ENCODE measurements at regions not wholly inside any gene's neighbourhood (a gene's known extent, or its start where the extent isn't known, plus 50 kb on each side); places are given as distances from the start of the nearest gene placed in this dataset.

DNA sequence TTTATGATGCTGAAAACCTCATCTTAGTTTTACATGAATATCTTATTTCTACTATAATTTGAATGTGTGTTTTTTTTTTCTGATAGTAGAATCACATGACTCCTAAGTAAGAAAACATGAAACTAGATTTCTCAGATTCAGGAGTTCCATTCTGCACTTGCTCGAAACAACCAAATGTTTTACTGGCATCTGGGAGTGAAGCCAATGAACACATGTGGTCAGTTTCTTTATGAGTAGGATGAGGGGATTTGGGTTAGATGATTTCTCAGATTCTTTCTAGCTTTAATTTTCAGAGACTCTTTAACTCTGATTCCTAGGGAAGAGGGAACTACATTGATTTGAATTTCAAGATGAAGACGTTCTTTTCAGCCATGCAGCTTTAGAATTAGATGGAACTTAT is 225.0 kb upstream of the NT5C1B start:
- no peak for DNase-seq

DNA sequence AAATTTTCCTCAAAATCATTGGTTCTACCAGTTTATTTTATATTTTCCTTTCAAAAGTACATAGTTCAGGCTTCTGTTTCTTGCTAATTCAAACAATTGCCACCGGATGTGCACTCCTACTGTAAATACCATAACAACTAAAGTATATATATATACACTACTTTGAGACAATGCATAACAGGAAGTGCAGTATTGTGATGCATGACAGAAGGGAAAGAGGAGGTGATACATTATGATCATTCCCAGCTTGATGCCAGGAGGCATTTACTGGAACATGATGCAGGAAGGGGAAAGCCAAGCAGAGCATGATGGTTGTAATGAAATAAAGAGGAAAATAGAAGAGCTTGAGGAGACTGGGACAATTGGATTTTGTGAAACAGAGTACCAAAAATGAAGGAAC is 215.2 kb upstream of the NT5C1B start:
- DNase-seq: no peak

DNA sequence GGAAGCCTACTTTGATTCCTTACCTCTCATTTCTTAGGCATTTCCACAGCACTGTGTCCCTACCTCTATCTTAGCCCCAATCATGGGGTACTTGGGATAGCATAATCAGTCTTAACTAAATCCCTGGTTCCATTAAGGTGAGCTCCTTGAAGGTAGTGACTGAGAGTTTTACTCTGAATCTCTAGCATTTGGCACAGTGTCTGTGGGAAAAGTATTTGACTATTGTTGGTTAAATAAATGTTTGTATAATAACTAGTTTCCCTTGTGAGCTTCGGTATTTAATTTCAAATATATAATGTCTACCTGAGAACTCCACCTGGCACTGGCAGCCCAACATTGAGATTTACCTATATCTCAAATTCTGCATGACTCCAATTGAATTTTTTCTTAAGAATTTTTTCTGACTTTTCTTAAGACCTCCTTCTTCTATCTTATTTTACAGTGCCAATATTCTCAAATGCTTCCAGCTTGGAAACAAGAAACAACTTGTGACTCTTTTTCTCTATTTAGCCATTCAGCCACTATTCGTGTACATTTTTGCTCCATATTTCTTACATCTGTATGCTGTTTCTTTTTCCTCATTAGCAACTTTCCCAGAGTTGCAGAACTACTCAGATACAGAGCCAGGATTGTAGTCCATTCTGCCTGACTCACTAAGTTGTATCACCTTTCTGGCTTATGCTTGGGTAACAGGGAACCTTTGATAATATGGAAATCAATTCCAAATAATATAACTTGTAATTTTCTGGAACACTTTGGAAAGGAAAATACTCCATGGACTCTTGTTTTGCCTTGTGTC is 214.0 kb upstream of the NT5C1B start:
- no peak for DNase-seq

DNA sequence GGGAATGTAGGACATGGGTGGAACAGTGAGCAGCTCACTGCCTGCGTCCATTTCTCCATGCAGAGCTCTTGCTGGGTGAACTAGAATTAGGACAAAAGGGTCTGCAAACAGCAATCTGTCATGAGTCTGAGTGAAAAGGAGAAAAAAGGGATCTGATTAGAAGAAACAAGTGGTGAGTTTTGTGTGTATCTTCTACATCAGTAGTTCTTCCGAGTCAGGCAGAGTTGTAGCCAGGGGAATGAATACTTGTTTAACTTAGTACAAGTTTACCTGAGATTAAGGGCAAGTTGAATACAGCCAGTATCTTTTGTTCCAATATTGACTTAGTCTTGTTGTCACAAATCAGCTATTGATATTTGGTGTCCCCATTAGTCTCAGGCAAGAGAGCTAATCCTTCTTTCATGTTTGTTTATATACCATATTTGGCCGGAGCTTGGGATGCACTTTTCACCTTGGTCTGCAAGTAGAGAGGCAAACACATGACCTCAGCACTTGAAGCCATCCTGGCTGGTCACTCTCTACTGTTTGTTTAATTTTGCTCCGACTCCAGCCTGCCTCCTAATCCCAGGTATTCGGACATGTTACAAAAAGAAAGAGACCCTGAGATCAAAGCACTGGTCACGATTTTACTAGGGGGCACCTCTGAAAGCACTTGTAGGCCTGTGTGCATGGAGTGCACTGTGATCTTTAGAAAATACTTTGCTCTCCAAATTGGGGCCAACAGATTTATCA is 211.0 kb upstream of the NT5C1B start:
- no peak for DNase-seq

DNA sequence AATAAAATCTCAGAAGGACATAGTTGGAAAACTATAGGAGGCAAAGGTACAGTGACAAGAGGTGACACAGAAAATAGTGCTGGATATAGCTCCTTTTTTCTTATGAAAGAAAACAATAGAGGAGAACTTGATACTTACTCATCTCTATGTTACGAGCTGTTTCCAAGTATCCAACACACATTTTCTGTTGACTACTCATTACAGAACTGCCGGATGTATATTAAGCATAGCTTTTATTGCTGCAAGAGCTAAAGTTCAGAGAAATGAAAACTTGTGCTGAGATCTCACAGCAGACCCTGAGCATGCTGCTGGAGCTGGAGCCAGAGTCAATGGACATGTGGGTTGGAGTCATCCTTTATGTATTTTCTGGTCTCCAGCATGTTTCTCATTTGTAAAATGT is 210.0 kb upstream of the NT5C1B start:
- DNase-seq: no peak

DNA sequence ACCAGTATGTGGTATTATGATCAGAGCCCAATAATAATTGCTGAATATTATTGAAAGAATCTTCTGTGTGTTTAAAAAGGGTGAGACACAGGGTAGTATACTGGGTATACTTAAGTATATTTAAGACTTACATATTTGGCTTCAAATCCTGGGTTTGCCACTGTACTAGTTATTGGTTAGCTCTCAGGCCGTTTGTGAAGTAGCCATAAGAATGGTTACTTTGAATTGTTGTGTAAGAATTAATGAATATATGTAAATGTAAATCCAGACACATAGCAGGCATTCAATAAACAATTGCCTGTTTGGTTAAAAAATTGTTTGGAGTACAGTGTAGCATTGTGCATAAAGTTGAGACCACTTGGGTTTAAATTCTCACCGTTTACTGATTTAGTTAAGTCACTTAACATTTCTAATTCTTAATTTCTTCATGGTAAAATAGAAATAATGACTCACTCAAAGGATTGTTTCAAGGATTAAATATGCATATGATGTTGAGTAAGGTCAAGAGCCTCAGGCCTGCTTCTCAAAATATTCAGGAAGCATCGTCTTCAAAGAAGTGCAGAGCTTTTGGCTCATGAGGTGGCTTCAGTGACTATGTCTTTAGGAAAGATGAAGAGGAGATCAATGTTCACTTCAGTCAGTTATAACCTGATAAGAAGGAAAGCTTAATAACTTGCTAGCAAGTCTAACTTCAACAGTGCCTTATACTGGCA is 207.9 kb upstream of the NT5C1B start:
- no peak for DNase-seq

DNA sequence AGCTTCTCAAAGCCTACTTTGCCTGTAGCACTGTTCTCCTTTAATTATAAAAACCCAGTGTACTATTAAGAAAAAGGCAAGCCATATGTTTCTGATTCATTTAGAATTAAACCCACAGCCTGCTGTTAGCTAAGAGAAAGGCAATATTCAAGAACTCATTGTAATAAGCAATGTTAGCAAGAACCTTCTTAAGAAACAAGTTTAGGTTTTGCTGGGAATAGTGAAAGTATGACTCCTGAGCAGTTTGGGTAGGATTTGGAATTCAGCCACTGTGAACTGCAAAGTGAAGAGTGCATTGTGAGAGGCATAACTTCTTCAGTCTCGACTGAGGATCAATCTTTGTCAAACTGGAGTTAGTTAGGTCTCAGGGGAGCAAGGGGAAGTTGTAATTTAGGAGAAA is 206.5 kb upstream of the NT5C1B start:
- no peak for DNase-seq

DNA sequence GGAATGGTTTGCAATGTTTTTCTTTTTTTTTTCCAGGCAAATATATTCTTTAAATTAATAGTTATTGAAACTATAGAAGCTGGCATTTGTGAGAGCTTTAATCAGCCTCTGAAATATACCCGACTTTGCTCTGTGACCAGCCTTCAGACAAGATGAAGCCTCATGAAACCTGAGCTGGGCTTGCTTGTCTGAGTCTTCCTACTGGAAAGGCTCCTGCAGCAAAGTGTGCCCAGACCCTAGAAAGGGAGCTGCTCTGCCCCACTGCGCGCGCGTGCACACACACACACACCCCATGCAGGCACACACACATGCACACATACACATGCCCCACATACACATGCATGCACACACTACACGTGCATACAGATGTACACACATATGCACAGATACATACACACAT is 203.3 kb upstream of the NT5C1B start:
- no peak for DNase-seq

DNA sequence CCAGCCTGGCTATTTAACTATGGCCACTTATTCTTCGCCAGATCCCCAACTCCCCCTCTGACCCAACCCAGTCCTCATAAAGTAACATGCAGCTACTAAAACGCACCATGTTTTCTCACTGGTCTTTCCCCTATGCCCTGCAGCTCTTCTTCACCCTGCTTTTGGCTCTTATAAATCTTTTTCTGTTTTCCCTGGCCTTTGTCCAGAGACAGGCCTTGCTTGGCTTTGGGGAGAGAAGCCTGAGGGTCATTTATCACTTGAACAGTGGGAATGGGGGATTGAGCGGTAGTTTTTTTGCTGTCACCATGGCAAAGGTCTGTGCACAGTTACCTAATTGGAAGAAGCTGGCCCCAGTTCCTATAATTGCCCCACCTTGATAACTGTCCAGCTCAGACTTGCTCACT is 202.9 kb upstream of the NT5C1B start:
- no peak for DNase-seq

DNA sequence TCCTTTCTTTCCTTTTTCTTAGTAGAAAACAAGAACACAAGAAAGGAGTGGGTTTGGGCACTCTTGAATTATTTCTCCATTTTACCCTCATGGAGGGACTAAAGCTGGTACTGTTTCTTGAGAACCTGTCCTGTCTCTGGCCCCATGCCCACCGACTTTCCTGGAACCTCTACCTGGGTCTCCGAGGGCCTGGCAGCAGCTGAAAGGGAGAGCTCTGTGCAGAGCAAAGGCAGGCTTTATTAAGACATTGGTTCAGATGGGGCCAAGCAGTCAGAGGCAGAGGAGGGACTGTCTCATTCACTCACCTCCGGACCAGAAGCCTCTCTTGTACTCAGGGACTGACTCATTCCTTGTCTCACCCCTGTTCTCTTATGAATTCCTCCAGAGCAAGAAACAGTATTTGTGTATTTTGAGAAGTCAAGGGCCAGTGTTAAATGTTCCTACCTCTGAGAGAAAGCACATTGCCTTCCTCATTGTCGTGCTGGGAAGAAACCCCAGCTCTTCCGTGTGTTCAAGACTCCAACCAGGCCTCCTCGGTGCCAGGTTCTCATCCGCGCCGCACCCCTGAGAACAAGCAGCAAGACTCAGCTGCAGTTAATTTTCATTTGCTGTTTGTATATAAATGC is 201.9 kb upstream of the NT5C1B start:
- DNase-seq: no peak

DNA sequence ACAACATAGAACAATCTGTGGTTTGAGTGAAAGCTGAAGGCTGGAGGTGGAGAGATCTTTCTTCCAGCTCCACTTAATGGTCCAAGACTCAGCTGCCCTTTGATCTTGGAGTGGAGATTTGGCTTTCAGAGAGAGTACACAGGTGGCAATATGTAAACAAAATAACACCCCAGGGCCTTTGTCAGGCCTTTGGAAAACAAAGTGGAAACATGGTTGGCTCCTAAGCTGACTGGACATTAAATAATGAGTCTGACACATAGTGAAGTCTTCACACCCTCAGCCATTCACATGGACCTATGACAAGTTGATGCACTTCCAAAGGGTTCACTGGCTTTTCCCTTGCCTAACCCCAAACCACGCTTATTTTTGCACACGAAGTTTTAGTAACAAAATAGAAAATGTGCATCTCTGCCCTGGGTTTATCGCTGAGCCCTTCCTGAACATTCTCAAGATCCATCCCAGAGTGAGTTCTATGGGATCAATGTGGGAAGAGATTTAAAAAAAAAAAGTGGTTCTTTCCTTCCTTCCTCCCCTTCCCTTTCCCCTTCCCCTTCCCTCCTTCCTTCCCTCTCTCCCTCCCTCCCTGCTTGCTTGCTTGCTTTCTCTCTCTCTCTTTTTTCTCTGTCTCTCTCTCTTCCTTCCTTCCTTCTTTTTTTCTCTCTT is 201.3 kb upstream of the NT5C1B start:
- no peak for DNase-seq

DNA sequence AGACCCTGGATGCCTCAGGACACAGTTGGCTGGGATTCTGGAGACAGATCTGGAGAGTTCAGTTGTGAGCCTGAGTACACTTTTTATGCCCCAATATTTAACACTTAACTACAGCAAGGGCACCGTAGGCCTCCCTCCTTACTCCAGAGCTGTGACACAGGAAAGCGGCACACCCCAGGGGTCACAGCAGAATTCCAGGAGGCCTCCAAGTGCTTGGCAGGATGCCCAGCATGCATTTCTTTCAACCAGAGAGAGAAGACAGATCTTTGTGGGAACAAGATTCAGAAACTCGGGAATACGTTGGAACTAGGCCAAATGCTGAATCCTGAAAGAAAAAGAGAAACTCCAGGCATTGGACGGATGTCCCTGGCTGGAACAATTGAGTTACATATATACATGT is 199.2 kb upstream of the NT5C1B start:
- no peak for DNase-seq

DNA sequence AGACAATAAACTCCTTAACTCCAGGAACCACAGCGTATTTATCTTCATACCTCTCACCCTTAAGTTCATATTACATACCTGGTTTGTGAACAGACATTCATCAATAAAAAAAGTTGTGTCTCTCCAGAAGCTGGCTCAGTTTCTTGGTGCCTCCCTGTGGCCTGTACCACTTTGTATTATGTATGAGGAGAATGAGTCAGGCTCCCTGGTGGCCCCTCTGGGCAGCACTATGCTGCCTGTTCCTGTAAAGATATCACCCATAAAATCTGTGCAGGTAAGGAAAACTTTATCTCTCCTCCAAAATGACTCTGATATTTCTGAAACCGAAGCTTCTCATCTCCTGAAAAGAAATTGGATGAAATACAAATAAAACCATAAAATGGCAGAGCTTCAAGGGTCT is 198.4 kb upstream of the NT5C1B start:
- no peak for DNase-seq

DNA sequence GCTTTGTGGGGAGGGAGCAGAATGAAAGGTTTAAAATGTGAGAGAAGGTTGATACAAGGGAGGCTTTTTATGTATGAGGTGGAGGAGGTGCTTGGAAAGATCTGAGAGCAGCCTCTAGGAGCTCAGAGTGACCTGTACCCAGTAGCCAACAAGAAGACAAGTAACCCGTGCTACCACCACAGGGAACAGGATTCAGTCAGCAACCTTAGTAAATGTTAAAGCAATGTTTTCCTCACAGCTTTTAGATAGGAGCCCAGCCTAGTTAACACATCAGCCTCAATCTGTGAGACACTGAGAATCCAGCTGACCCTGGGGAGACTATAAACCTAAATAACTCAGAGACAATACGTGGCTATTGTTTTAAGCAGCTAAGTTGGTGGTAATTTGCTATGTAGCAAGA is 194.9 kb upstream of the NT5C1B start:
- DNase-seq: no peak

DNA sequence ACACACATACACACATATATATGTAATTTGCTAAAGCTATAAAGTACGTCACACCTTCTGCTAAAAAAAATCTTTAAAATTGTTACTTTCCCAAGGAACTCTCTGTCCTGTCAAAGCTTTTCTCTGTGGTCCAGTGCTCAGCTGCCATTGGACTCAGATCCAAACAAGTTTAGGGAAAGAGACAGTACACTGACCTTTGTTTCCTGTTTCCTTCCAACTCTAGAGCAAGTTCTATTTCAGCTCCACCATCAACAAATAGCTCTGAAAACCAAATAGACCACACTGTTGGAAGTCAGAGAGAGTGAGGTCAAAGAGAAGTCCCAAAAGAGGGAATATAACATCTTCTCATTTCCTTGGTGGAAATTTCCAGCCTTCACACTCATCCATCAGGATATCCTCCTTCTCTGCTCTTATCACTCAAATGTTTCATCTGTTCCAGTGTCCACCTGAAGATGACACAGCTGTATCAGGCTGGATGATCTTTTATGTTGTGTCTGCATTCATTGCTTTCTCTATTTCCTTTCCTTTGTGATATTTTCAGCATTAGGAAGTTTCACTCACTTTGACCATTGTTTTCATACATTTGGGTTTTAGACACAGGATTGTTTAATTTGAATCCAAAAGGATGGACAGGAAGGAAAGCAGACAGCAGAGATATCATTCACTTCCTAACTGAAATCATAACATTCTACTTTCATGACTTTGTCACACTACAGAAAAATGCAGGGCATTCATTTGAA is 192.3 kb upstream of the NT5C1B start:
- DNase-seq: no peak

DNA sequence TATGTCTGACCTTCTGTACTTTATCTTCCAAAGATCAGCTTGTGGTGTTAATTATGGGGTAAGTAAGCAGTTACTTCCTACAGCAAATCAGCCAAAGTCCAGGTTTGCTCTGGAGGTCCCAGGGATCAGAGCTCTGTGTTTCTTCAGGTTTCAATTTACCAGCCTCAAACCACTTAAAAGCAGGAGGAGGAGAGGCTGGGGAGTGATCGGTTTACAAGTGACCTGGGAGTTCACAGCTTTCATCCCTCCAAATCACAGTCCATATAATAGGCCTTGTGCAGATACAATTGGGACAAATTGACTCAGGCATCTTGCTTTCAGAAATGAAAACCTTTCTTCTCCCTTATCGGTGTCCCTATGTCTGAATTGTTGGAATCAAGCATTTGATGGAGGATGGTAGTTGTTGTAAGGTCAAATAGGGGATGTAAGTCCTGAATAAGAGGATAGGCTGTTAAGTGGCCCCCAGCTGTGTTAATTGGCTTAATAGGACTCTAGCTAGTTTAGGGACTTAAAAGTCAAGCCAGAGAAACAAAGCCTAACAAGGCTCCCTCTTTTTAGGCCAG is 188.0 kb upstream of the NT5C1B start:
- no peak for DNase-seq

DNA sequence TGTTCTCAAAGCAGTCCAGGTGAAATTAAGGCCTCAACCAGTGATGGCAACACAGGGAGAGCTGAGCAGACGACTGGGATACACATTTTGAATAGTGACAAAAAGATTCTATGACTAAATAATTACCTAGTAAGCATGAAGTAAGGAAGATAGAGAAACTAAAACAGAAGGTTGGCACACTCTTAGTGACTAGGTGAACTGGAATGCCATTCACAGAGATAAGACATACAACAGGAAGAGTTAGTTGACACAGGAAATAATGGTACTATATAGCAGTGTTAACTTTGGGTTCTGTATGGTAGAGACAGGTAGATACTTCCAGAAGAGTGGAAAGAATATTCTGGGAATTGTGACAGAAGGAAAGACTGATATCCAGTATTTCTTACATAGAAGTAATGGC is 181.8 kb upstream of the NT5C1B start:
- DNase-seq: no peak

DNA sequence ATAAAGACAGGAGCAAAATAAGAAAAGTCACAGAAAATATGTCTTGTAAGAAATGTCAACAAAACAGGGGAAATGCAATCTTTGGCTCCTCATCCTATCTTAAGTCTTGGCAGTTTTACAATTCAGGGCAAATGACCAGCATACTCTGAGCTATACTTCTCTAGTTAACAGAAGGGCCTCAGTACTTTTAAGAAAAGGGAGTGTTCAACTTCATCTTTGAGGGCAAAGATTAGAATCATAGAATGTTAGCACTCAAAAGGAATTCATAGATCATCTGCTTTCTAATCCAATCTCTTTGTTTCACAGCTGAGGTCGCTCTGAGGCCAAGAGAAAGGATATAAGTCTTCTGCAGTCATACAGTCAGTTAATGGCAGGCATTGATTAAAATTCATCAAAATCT is 174.0 kb upstream of the NT5C1B start:
- DNase-seq: no peak

DNA sequence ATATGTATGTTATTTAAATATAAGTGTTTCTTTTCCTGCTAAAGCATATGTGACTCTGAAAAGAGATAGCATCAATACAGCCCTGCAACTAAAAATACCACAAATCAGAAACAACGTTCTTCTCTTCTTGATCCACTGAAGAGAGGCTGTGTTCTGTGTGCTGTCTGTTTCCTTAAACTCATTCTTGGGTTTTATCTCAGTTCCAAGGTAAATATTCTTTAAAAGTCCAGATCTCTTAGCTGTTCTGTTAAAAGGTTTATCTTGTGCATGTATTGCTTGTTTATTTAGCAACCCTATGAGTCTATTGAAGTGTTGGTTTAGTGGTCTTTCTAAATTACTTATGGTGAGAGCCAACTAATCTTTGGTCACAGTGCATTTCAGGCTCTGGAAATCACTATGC is 173.3 kb upstream of the NT5C1B start:
- no peak for DNase-seq

DNA sequence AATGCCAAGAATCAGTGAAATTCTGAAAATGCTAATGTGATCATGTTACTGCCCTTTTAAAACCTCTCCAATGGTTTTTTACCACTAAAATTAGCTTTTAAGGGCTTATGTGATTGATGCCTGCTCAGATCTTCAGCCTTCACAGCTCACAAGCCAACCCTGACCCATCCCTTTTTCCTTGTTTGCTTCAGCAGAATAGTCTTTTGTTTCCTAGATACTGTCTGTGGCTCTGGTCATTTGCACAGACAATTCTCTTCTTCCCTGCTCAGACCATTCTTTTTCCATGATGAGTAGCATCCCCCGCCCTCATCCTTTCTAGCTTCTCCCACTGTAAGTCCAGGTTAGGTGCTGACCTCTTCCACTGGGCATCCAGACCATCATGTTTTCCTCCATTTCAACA is 164.9 kb upstream of the NT5C1B start:
- no peak for DNase-seq

DNA sequence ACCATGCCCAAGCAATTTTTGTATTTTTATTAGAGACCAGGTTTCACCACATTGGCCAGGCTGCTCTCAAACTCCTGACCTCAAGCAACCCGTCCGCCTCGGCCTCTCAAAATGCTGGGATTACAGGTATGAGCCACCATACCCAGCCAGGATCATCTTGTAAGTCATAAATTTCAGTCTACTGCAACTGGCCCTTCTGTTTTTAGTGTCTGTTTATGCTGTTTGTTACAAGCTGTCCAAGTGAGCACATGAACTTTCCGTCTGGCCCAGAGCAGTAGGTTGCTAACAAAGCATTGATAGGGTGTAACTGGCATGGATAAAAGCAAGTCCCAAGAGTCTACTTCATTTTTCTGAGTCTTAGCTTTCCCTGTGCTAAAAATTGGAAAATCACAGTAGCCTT is 164.4 kb upstream of the NT5C1B start:
- no peak for DNase-seq

Measured in NCI-H2081 treated with DMSO at 0.1 percent for 48 hours (cell line).